K562 (cell line): ENCODE measurements at regions not wholly inside any gene's neighbourhood (a gene's known extent, or its start where the extent isn't known, plus 50 kb on each side); places are given as distances from the start of the nearest gene placed in this dataset.

Experiments
- CBFB ChIP-seq: sonication (generic); formaldehyde crosslinking; IDR thresholded peaks from 2 replicates; pipeline ENCODE4 v1.4.0; 2020; ENCODE audit warnings: mild to moderate bottlenecking, missing genetic modification reagents
- CBX1 ChIP-seq: sonication (generic); IDR thresholded peaks from 2 replicates; pipeline ENCODE4 v1.6.1; 2016; ENCODE audit warnings: antibody characterized with exemption, low read depth, mild to moderate bottlenecking
- GTF2F1 ChIP-seq: IDR thresholded peaks from 2 replicates; pipeline ENCODE4 v1.6.1; 2011; ENCODE audit warnings: low read depth, low read length, improper control_type of control experiment
- RBM34 ChIP-seq: fragments of 200-400 bp; formaldehyde crosslinking; IDR thresholded peaks from 2 replicates; pipeline ENCODE4 v1.6.1; 2018; ENCODE audit warnings: low read length, borderline replicate concordance; ENCODE audit not compliant: insufficient read depth
- RNF219 ChIP-seq: fragments of 250-450 bp; sonication (Bioruptor Pico); IDR thresholded peaks from 2 replicates; pipeline ENCODE4 v1.5.0; 2022; ENCODE audit warnings: mild to moderate bottlenecking
- TEAD4 ChIP-seq, 2 experiments: sonication (generic) in 1 of 2; formaldehyde crosslinking in 1 of 2; IDR thresholded peaks; 2 replicates each; pipeline versions ENCODE4 v1.6.1 to v1.8.0; 2012 to 2022; ENCODE audit warnings: borderline replicate concordance in 1 of 2, inconsistent platforms in 1 of 2, low read length in 1 of 2, mild to moderate bottlenecking in 1 of 2, missing genetic modification reagents in 1 of 2
- TSHZ1 ChIP-seq: fragments of 250-450 bp; sonication (Bioruptor Pico); IDR thresholded peaks from 2 replicates; pipeline ENCODE4 v1.4.0; 2020; ENCODE audit warnings: mild to moderate bottlenecking, moderate library complexity
- ZBTB11 ChIP-seq, 3 experiments: fragments of 200-800 bp in 1 of 3; fragments of 250-450 bp in 1 of 3; fragments of 450-650 bp in 1 of 3; sonication (Bioruptor Pico) in 1 of 3; sonication (Bioruptor generic) in 1 of 3; formaldehyde crosslinking in 1 of 3; IDR thresholded peaks; 2 replicates each; pipeline versions ENCODE4 v1.6.1 to v1.8.0; 2016 to 2022; ENCODE audit warnings: mild to moderate bottlenecking in 2 of 3, missing genetic modification characterization in 2 of 3, missing compliant biosample characterization in 1 of 3, moderate library complexity in 1 of 3
- ZNF57 ChIP-seq: fragments of 450-650 bp; formaldehyde crosslinking; IDR thresholded peaks from 2 replicates; pipeline ENCODE4 v1.4.0; 2020; ENCODE audit warnings: mild to moderate bottlenecking, moderate library complexity
- ZNF592 ChIP-seq: fragments of 450-650 bp; IDR thresholded peaks from 2 replicates; pipeline ENCODE4 v1.6.1; 2017; ENCODE audit warnings: antibody characterized with exemption, mild to moderate bottlenecking

- TF ChIP-seq RNF219 (no peak), ZBTB11 (CRISPR knock-in tag; IDR thresholded peaks at IDR 0.05) (no peak), GTF2F1 (0 out of 2 replicates have a peak, but pooled peaks have one; percentile 65), TEAD4 (IDR thresholded peaks at IDR 0.05; ENCODE audit: low read length) (peak; percentile 71), TEAD4 (CRISPR knock-in tag; IDR thresholded peaks at IDR 0.05; ENCODE audit: borderline replicate concordance) (no peak), RBM34 (no peak), ZNF57 (CRISPR knock-in tag) (no peak), CBX1 (no peak), CBFB (CRISPR knock-in tag) (peak; percentile 81), TSHZ1 (CRISPR knock-in tag) (no peak), ZNF592 (peak; percentile 80)
Observed at GRCh38 chr6:27672113-27672799, 199.4 kb upstream of the ZNF184 start (continued).
